OCI-LY3 (cell line): ENCODE measurements at regions not wholly inside any gene's neighbourhood (a gene's known extent, or its start where the extent isn't known, plus 50 kb on each side); places are given as distances from the start of the nearest gene placed in this dataset.

Source experiments
- H2AFZ ChIP-seq: fragments of 200-600, 300-600 bp; shearing (Covaris generic); 2 replicates; pipeline ENCODE4 v1.6.0; 2014; ENCODE audit warnings: antibody characterized with exemption, low read depth, low read length
- H3K27ac ChIP-seq: fragments of 200-600, 300-600 bp; sonication (generic); 2 replicates; pipeline ENCODE4 v1.5.1; 2014; ENCODE audit warnings: mild to moderate bottlenecking, low read length, moderate library complexity, mixed read lengths
- H3K27me3 ChIP-seq: fragments of 200-600, 300-600 bp; sonication (generic); 2 replicates; pipeline ENCODE4 v1.6.1; 2014; ENCODE audit warnings: low read depth, low read length, mixed read lengths
- H3K36me3 ChIP-seq: fragments of 200-600, 300-600 bp; sonication (generic); replicated peaks from 2 replicates; pipeline ENCODE3; 2014; ENCODE audit warnings: low read depth, low read length, mixed read lengths
- H3K4me1 ChIP-seq: fragments of 300-600, 200-600 bp; sonication (generic); 2 replicates; pipeline ENCODE4 v1.6.1; 2014; ENCODE audit warnings: low read length, mixed read lengths
- H3K4me2 ChIP-seq: fragments of 200-600, 300-600 bp; sonication (generic); 2 replicates; pipeline ENCODE4 v1.6.1; 2014; ENCODE audit warnings: low read length, mixed read lengths
- H3K4me3 ChIP-seq: fragments of 300-600, 200-600 bp; sonication (generic); 2 replicates; pipeline ENCODE4 v1.5.1; 2014; ENCODE audit warnings: antibody characterized with exemption, mild to moderate bottlenecking, low read length, moderate library complexity
- H3K79me2 ChIP-seq: fragments of 300-600, 200-600 bp; shearing (Covaris generic); 2 replicates; pipeline ENCODE4 v1.6.1; 2014; ENCODE audit warnings: mild to moderate bottlenecking, low read length, mixed read lengths
- H3K9ac ChIP-seq: fragments of 300-600, 200-600 bp; shearing (Covaris generic); 2 replicates; pipeline ENCODE4 v1.6.0; 2014; ENCODE audit warnings: mild to moderate bottlenecking, low read length, moderate library complexity
- H3K9me3 ChIP-seq: fragments of 200-600, 300-600 bp; shearing (Covaris generic); 2 replicates; pipeline ENCODE4 v1.6.1; 2014; ENCODE audit warnings: low read length, mixed read lengths; ENCODE audit not compliant: insufficient read depth
- H4K20me1 ChIP-seq: fragments of 200-600, 300-600 bp; sonication (generic); 2 replicates; pipeline ENCODE4 v1.6.1; 2016; ENCODE audit warnings: low read length, mixed read lengths; ENCODE audit not compliant: insufficient read depth
- EZH2phosphoT487 ChIP-seq: fragments of 200-600 bp; shearing (Covaris generic); IDR thresholded peaks from 2 replicates; pipeline ENCODE4 v1.6.1; 2018; ENCODE audit warnings: antibody characterized with exemption, mixed run types, low read depth
- TF ChIP-seq, protein P1 (sequence below): fragments of 200-600, 300-600 bp; sonication (generic); IDR thresholded peaks from 2 replicates; pipeline ENCODE4 v1.5.1; 2014; ENCODE audit warnings: antibody characterized with exemption, low read length, low read depth

DNA sequence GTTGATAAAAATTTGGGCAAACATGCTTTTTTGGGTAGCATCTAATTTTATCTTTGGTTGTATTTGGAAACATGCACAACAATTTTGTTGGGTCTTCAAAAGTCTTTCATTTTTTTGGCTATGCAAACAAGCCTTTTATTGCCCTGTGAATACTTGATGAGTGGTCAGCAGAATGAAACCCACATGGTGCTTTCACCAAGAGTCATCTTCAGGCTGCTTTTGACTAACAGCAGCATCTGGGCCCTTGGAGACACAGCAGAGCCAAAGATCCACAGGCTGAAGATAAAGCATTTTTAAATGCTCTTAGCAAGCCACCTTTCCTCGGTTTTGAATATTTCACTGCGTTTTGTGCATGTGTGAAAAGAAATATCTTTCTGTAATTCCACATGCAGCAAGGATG, 154.9 kb downstream of the FGF9 start:
- no peaks in the 10 kb centered on the region for H4K20me1 ChIP-seq
- no peaks in the 10 kb centered on the region for H3K79me2 ChIP-seq
- H3K9ac ChIP-seq = no peak overlapping the region
- no peaks in the 10 kb centered on the region for H3K4me1 ChIP-seq
- no peaks in the 10 kb centered on the region for H3K27me3 ChIP-seq
- H3K4me3 ChIP-seq = no peak overlapping the region
- H2AFZ ChIP-seq = no peak overlapping the region
- TF ChIP-seq EZH2phosphoT487 = no peak
- TF ChIP-seq, protein P1, sequence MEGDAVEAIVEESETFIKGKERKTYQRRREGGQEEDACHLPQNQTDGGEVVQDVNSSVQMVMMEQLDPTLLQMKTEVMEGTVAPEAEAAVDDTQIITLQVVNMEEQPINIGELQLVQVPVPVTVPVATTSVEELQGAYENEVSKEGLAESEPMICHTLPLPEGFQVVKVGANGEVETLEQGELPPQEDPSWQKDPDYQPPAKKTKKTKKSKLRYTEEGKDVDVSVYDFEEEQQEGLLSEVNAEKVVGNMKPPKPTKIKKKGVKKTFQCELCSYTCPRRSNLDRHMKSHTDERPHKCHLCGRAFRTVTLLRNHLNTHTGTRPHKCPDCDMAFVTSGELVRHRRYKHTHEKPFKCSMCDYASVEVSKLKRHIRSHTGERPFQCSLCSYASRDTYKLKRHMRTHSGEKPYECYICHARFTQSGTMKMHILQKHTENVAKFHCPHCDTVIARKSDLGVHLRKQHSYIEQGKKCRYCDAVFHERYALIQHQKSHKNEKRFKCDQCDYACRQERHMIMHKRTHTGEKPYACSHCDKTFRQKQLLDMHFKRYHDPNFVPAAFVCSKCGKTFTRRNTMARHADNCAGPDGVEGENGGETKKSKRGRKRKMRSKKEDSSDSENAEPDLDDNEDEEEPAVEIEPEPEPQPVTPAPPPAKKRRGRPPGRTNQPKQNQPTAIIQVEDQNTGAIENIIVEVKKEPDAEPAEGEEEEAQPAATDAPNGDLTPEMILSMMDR = no peak
- H3K4me2 ChIP-seq = no peak overlapping the region
- no peaks in the 10 kb centered on the region for H3K36me3 ChIP-seq
- no peaks in the 10 kb centered on the region for H3K9me3 ChIP-seq
- H3K27ac ChIP-seq = no peak overlapping the region

DNA sequence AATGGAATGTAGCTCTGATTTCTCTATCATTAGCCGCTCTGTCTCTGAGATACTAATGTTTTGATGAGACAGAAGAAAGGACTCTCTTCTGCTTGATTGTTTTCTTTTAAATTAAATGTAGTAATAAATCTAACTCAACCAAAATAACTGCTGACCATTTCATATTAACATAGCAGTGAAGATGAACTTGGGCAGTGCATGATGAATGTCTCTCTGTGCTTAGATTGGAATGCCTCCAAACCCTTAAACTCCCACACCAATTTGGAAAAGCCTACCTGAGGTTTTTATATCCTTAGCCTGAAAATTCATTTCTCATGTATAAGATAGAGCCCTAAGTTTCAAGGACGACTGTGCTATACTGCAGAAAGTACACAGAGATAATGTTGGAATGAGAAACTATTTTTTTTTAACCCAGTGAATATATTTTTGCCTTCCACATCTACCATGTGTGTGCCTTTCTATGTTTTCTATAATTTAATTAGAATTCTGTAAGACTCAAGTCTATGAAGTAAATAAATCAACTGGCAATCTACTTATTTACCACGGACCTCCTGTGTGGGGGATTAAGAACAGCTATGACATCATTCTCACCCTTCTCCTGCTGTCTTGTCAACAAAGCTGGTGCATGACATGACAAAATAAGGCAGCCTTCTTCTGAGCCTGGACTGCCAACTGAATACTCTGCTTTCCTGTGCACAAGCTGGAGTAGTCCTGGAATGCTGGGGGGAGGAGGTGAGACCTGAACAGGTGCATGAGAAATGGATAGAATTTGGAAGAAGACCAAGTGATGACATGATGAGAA, 155.5 kb downstream of the FGF9 start:
- no peak overlapping the region for H3K27ac ChIP-seq
- H3K4me2 ChIP-seq = no peak overlapping the region
- H3K9me3 ChIP-seq = no peaks in the 10 kb centered on the region
- H3K4me3 ChIP-seq = no peak overlapping the region
- H3K9ac ChIP-seq = no peak overlapping the region
- H3K79me2 ChIP-seq = no peaks in the 10 kb centered on the region
- H3K27me3 ChIP-seq = no peaks in the 10 kb centered on the region
- no peaks in the 10 kb centered on the region for H3K4me1 ChIP-seq
- no peak for TF ChIP-seq EZH2phosphoT487
- TF ChIP-seq, protein P1 = no peak
- no peaks in the 10 kb centered on the region for H3K36me3 ChIP-seq
- no peaks in the 10 kb centered on the region for H4K20me1 ChIP-seq
- no peak overlapping the region for H2AFZ ChIP-seq

DNA sequence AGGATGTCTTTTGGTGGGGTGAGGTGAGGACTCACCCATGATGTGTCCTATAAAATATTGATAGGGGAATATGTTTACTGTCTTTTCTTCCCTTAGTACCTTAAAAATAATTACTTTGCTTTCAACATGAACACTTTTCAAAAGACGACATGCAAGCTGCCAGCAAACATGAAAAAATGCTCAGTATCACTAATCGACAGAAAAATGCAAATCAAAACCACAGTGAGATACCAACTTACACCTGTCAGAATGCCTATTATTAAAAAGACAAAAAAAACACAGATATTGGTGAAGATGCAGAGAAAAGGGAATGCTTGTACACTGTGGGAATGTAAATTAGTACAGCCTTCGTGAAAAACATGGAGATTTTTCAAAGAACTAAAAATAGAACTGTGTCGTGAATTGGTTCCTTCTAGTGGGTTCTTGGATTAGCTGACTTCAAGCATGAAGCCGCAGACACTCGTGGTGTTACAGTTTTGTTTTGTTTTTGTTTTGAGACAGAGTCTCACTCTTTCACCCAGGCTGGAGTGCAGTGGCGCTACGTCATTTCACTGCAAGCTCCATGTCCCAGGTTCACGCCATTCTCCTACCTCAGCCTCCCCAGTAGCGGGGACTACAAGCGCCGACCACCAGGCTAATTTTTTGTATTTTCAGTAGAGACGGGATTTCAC, 160.9 kb downstream of the FGF9 start:
- H3K36me3 ChIP-seq = no peaks in the 10 kb centered on the region
- H3K27ac ChIP-seq = no peak overlapping the region

DNA sequence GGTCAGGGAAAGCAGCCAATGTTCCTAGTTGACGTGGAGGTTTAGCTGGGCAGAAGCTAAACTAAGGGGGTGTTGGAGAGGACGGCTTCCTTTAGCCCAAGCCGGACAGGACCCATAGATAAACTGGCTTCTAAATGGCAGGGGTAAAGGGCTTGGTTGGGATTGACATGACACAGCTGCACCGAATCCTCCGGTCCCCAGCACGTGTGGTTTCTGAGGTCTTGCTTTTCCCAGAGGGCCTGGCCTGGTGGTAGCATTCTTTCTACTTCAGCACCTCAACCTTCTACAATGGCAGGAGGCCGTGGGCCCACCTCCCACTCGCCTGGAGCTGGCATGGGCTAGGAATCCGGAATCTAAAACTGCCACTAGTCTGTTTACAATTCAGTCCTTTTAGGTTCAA, 163.0 kb downstream of the FGF9 start:
- no peak overlapping the region for H3K4me2 ChIP-seq
- H3K4me3 ChIP-seq = no peak overlapping the region
- H2AFZ ChIP-seq = no peak overlapping the region
- H4K20me1 ChIP-seq = no peaks in the 10 kb centered on the region
- TF ChIP-seq EZH2phosphoT487 = no peak
- TF ChIP-seq, protein P1 = no peak
- H3K4me1 ChIP-seq = no peaks in the 10 kb centered on the region
- H3K79me2 ChIP-seq = no peaks in the 10 kb centered on the region
- peaks cover 3% of the 10 kb centered on the region; the same call in 1 of the 2 replicates for H3K9me3 ChIP-seq
- no peak overlapping the region for H3K27ac ChIP-seq
- no peak overlapping the region for H3K9ac ChIP-seq
- H3K36me3 ChIP-seq = no peaks in the 10 kb centered on the region
- no peaks in the 10 kb centered on the region for H3K27me3 ChIP-seq

More for the DNA sequence above, 160.9 kb downstream of the FGF9 start:
- Histone ChIP-seq H3K4me1 (no peaks in the 10 kb centered on the region), H3K4me3 (no peak overlapping the region), H2AFZ (no peak overlapping the region), H4K20me1 (no peaks in the 10 kb centered on the region), H3K4me2 (no peak overlapping the region), H3K9me3 (peaks cover 3% of the 10 kb centered on the region; the same call in 1 of the 2 replicates), H3K9ac (no peak overlapping the region), H3K27me3 (no peaks in the 10 kb centered on the region), H3K79me2 (no peaks in the 10 kb centered on the region)
- TF ChIP-seq, protein P1 = no peak
- no peak for TF ChIP-seq EZH2phosphoT487
